HG02798 (cell line): ENCODE measurements at regions not wholly inside any gene's neighbourhood (a gene's known extent, or its start where the extent isn't known, plus 50 kb on each side); places are given as distances from the start of the nearest gene placed in this dataset.

ENCODE experiments used
- ATAC-seq: cut with Tn5 transposase; IDR thresholded peaks from one replicate; pipeline ENCODE4 v1.9.1; 2021; ENCODE audit warnings: mild to moderate bottlenecking; ENCODE audit not compliant: unreplicated experiment, poor library complexity

- ATAC-seq: no peak
Observed at GRCh38 chr6:91415031-91415605, 828.2 kb upstream of the MAP3K7 start.

GRCh38 chr6:91412532-91412931, 825.7 kb upstream of the MAP3K7 start:
- ATAC-seq: no peak

GRCh38 chr6:91407706-91408105, 820.8 kb upstream of the MAP3K7 start:
- ATAC-seq: no peak

GRCh38 chr6:91392951-91393350, 806.1 kb upstream of the MAP3K7 start:
- no peak for ATAC-seq

GRCh38 chr6:91387290-91388059, 800.6 kb upstream of the MAP3K7 start:
- ATAC-seq: no peak

- no peak for ATAC-seq
Observed at GRCh38 chr6:91386204-91386603, 799.3 kb upstream of the MAP3K7 start.

GRCh38 chr6:91383207-91383606, 796.3 kb upstream of the MAP3K7 start:
- ATAC-seq: no peak

GRCh38 chr6:91376686-91377085, 789.8 kb upstream of the MAP3K7 start:
- ATAC-seq: no peak

GRCh38 chr6:91366781-91367180, 779.9 kb upstream of the MAP3K7 start:
- ATAC-seq: no peak

GRCh38 chr6:91358986-91359385, 772.1 kb upstream of the MAP3K7 start:
- ATAC-seq: no peak

- ATAC-seq: no peak
Observed at GRCh38 chr6:91352878-91353277, 766.0 kb upstream of the MAP3K7 start.

- no peak for ATAC-seq
Observed at GRCh38 chr6:91352321-91352720, 765.4 kb upstream of the MAP3K7 start.

GRCh38 chr6:91350146-91350908, 763.5 kb upstream of the MAP3K7 start:
- no peak for ATAC-seq

- no peak for ATAC-seq
Observed at GRCh38 chr6:91341473-91341872, 754.6 kb upstream of the MAP3K7 start.

- no peak for ATAC-seq
Observed at GRCh38 chr6:91340896-91341395, 754.1 kb upstream of the MAP3K7 start.

GRCh38 chr6:91337967-91338366, 751.1 kb upstream of the MAP3K7 start:
- ATAC-seq: no peak

- no peak for ATAC-seq
Observed at GRCh38 chr6:91330896-91331295, 744.0 kb upstream of the MAP3K7 start.

GRCh38 chr6:91328241-91328640, 741.4 kb upstream of the MAP3K7 start:
- ATAC-seq: no peak

GRCh38 chr6:91324711-91325110, 737.8 kb upstream of the MAP3K7 start:
- ATAC-seq: no peak

- no peak for ATAC-seq
Observed at GRCh38 chr6:91317984-91318383, 731.1 kb upstream of the MAP3K7 start.

GRCh38 chr6:91317247-91317835, 730.5 kb upstream of the MAP3K7 start:
- ATAC-seq: no peak
